ENCODE measurements at regions not wholly inside any gene's neighbourhood (a gene's known extent, or its start where the extent isn't known, plus 50 kb on each side); places are given as distances from the start of the nearest gene placed in this dataset.
"Not testable (repeated sequence)": the region's sequence is repeated elsewhere in the genome, so short reads cannot be mapped to it uniquely, and the experiment has no call there.

DNA sequence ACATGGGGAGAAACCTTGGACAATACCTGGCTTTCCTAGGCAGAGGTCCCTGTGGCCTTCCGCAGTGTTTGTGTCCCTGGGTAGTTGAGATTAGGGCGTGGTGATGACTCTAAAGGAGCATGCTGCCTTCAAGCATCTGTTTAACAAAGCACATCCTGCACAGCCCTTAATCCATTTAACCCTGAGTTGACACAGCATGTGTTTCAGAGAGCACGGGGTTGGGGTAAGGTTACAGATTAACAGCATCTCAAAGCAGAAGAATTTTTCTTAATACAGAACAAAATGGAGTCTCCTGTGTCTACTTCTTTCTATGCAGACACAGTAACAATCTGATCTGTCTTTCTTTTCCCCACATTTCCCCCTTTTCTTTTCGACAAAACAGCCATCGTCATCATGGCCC, 244.7 kb upstream of the PRKCQ start:
- DNase-seq (ENCODE audit: low read depth in 2 of 3, low spot score in 2 of 3): not testable (repeated sequence)

DNA sequence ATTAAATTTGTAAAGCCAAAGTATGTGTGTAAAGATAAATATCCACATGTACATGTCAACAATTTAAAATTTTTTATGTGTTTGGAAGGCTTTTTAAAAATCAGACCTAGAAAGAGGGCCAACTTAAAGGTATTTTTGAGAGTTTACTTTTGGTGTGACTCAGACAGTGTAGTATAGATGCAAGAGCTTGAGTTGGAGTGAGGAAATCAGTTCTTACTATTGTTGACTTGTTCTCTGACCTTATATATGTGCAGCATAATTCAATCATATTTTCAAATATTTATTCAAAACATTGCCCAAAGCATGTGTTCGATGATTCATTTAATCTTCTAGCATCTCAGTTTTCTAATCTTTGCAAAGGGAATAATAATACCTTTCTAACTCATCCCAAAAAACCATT, 243.7 kb upstream of the PRKCQ start:
- DNase-seq (ENCODE audit: low read depth in 2 of 3, low spot score in 2 of 3): no peak

DNA sequence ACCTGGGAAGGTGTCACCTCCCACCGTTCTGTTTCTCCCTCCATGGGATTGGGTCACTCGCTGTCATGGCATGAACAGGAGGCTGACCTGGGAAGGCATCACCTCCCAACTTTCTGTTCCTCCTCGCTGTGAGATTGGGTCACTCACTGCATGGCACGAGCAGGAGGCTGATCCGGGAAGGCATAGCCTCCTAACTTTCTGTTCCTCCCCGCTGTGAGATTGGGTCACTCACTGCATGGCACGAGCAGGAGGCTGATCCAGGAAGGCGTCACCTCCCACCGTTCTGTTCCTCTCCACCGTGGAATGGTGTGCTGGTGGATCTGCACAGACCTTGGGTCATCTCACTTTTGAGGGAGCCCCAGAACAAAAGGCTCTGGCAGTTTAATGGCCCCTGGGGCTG, 239.2 kb upstream of the PRKCQ start:
- DNase-seq (ENCODE audit: low read depth in 2 of 3, low spot score in 2 of 3): no peak

DNA sequence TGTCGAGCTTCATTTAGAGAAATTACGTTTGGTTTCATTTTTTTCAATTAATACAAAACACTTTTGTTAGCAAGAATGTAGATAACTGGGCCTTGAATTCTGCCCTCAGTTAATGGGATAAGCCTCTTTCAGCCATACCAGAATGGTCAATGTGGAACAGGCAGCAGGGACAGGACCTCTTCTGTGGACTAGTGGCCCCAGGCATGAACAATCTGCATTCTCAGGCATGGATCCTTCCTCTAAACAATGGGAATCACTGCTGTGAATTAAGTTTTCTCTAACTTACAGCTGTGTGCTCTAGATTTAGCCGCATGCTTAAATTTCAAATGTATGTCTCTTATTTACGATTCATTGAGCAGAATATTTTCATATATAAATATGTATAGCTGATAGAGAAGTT, 237.7 kb upstream of the PRKCQ start:
- DNase-seq (ENCODE audit: low read depth in 2 of 3, low spot score in 2 of 3): no peak

DNA sequence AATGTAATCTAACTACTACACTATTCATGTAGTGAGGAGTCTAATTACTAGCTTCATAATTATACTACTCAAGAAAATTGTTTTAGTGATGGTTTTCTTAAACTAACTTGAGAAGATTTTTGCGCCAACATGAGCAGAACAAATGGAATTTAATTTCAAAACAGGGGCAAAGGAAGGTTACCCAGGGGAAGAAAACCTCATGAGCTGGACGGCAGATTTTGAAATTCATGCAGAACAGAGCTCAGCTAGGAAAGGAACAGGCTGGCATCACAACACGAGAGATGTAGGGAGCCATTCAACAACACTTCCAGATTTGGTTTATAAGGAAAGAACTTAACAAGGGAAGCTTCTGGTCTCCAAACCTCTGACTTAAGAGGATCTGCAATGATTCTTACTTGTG, 235.3 kb upstream of the PRKCQ start:
- no peak for DNase-seq (ENCODE audit: low read depth in 2 of 3, low spot score in 2 of 3)

DNA sequence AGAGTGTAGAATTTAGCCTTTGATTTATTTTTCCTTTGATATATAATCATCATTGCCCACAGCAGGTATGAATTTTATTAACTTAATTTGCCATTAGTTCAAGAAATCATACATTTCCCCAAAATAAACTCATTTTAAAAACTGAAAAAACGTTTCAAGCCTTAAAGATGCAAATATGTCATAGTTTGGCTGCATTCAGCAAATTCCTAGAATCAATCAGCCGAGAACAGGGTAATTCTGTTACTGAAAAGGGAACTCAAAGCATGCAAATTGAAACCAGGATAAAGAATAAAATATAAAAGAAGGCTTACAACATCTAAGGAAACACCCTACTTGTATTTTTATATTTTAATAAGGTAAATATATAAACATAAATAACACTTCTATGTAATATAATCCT, 233.8 kb upstream of the PRKCQ start:
- no peak for DNase-seq (ENCODE audit: low read depth in 2 of 3, low spot score in 2 of 3)

DNA sequence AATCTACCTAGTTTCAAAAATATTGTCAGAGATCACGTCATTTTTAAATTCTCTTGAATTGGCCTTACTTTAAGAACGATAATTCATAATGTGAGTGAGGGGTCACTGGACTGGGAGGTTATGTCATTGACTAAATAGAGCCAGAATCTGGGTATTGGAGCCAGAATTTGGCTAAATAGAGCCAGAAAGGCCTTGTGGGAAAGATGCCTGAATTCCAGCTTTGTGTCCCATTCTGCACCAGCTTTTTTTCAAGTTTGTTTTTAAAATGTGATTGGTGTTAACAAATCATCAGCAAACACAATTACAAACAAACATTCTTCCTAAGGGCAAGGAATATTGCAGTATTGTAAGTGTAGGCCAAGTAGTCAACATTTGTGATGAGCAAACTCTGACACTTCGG, 233.2 kb upstream of the PRKCQ start:
- no peak for DNase-seq (ENCODE audit: low read depth in 2 of 3, low spot score in 2 of 3)

DNA sequence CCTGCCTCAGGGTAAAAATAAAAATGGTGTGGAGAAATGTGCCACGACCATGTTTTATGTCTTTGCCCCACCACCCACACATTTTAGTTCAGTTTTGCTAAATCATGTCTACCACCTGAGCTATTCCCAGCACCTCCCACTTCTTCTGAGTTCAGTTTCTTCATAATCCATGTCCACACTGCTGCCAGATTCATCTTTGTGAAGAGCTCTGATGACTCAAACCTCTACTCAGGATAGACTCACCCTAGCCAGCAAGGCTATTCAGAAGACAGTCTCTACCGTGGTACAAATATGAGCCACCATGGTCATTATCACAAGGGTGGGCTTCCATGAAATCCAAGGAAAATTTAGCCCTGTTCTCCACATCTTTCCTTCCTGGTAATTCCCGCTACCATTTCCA, 231.1 kb upstream of the PRKCQ start:
- no peak for DNase-seq (ENCODE audit: low read depth in 2 of 3, low spot score in 2 of 3)

DNA sequence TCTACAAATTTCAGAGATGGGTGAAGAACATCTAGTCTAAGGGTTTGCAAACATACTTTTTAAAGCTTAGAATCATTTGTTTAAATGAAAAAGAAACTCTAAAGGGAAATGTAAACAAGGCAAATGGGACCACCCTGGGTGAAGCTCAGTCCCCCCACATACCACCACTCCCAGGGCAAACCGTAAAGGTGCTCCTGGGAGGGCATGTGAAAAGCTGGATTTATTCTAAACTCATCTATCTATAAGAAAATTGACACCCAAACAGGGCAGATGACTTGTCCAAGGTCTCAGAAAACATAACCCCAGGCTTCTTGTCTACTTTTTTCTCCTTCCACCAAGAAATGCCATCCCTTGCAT, 223.3 kb upstream of the PRKCQ start:
- DNase-seq (ENCODE audit: low read depth in 2 of 3, low spot score in 2 of 3): no peak

DNA sequence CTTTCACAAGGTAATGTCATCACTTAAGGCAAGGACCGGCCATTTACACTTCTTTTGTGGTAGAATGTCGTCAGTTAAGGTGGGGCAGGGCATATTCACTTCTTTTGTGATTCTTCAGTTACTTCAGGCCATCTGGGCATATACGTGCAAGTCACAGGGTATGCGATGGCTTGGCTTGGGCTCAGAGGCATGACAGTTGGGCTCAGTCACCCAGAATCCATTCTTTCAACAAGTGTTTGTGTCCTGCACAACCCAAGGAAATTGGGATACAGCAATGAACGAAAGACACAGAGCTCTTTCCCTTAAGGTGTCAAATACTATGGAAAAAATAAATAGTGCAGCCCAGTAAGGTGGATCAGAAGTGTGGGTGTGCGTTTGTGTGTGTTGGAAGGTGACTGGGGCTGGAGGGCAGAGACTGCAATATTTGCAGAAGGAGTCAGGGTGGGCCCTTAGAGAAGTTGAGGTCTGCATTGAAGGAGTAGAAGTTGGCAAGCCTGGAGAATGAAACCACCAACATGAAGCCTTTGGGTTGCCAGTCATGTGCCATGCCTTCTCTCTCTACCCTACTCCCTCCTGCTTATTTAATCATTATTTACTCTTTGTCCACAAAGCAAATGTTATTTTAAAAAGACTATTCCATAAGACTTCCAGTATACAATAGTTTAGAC, 222.8 kb upstream of the PRKCQ start:
- DNase-seq (ENCODE audit: low read depth in 2 of 3, low spot score in 2 of 3): no peak

DNA sequence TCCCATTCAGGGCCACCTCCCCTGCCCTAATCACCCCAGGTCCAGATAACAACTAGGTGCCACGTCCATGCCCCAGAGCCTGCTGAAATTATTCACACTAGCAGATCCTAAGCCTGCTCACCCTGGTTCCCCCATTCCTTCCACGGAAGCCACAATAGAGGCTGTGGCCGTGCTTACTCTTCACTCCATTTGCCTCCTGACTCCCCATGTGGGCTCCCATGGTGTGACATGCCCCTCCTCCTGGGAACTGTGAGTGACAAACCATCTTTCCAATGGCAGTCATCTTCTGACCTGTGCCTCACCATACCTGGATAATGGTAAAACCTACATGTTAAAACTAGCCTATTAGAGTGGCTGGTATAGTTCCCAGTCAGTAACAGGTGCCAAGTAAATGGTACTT, 216.2 kb upstream of the PRKCQ start:
- DNase-seq (ENCODE audit: low read depth in 2 of 3, low spot score in 2 of 3): no peak

DNA sequence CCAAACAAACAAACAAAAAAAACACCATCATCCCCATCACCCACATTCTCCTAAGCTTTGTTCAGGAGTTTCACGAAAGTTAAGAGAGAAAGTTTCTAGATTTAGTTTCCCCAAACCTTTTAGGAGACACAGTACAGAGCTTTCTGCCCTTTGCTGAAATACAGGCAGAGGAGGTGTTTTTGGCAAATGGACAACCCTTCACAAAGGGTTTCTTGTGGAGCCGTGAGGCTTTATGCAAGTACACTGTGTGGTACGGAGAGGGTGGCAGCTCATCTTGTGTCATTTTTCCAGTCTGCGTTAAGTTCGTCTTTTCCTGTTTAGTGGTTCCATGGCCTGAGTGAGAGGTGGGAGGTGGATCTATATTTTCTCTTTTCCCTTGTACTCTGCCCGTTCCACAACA, 215.5 kb upstream of the PRKCQ start:
- no peak for DNase-seq (ENCODE audit: low read depth in 2 of 3, low spot score in 2 of 3)

DNA sequence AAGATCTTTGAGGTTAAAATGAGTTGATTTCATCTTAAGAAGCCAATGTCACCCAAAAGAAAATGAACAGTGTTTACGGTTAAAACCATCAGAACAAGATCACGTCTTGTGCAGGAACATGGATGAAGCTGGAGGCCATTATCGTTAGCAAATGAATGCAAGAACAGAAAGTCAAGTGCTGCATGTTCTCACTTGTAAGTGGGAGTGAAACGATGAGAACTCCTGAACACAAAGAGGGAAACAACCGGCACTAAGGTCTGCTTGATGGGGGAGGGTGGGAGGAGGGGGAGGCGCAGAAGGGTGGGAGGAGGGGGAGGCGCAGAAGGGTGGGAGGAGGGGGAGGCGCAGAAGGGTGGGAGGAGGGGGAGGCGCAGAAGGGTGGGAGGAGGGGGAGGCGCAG, 214.8 kb upstream of the PRKCQ start:
- not testable (repeated sequence) for DNase-seq (ENCODE audit: low read depth in 2 of 3, low spot score in 2 of 3)

DNA sequence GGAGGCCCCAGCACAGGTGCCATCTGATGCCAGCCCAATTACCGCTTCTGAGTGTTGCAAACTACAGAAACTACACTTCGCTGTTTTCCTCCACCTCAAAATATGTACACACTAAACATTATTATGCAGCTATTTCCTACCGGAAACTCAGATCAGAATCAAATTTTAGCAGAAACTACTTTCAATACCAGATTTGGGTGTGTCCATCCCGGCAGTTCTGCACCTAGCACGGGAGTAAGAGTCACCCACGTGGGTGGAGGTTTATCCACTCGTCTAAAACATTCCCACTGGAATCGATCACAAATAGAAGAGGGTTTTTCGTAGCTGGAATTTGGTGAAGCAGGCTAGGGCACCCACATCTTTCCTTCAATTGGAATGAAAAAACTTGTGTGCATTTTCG, 214.4 kb upstream of the PRKCQ start:
- DNase-seq (ENCODE audit: low read depth in 2 of 3, low spot score in 2 of 3): no peak

DNA sequence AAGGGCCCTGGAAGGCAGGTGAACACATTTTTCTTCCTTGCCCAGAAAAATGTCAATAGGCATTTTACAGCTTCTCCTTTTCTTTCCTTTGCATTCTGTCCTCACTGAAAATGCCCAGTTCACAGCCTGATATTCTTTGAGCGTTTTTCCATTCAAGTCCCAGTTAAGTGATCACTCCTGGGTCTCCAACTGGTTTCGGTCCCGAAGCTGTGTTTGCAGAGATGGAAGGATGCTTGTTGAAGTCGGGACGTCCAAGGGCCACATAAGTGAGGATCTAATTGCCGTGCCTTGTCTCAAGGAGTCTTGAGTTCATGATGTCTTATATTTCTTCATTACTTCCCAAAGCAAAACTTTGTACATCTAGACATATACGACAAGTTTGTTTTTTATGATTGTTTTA, 208.7 kb upstream of the PRKCQ start:
- DNase-seq (ENCODE audit: low read depth in 2 of 3, low spot score in 2 of 3): no peak

DNA sequence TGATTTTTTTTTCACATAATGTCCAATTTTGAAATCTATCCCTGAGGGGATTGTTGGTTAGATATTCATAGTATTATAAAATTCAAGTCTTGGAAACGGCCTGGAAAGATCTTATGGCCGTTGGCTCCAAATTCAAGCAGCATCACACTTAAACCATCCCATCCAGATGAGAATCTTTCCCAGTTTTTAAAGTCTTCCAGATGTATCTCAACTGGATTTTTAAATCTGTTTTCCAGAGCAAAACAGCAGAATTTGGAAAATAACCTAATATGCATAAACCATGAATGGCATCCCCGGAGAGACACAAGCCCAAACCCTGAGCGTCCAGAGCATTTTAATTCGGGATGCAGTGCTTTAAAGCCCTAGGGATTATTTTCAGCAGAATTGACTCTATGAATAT, 208.2 kb upstream of the PRKCQ start:
- no peak for DNase-seq (ENCODE audit: low read depth in 2 of 3, low spot score in 2 of 3)

DNA sequence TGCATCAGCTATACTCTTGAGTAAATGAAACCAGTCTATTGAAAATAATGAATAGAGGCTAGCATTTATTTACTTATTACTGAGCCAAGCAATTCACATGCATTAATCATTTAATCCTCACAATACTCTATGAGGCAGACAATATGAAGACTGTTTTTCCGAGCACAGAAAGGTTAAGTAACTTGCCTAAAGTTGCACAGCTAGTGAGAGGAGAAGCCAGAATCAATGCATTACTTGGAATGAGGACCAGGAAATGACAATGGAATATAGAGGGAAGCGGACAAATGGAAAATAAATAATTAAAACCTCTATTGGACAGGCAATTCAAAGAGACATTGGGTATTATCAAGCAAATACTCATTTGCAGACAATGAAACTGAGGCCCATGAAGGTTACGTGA, 207.6 kb upstream of the PRKCQ start:
- no peak for DNase-seq (ENCODE audit: low read depth in 2 of 3, low spot score in 2 of 3)

DNA sequence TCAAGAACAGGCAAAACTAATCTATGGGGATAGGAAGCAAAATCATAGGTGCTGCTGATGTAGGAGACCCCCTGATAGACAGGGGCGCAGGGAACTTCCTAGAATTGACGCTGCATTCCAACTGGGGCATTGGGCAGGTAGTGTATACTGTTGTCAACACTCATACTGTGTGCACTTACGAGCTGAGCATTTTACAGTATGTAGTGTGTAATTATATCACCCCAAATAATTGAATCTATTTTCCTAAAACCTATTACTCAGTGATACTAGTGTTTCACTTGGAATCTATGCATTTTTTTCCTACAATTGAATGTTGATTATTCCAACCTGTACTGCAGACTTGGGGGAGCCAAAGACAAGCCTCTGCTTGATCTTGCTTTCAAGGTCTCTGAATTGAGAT, 207.0 kb upstream of the PRKCQ start:
- DNase-seq (ENCODE audit: low read depth in 2 of 3, low spot score in 2 of 3): no peak

DNA sequence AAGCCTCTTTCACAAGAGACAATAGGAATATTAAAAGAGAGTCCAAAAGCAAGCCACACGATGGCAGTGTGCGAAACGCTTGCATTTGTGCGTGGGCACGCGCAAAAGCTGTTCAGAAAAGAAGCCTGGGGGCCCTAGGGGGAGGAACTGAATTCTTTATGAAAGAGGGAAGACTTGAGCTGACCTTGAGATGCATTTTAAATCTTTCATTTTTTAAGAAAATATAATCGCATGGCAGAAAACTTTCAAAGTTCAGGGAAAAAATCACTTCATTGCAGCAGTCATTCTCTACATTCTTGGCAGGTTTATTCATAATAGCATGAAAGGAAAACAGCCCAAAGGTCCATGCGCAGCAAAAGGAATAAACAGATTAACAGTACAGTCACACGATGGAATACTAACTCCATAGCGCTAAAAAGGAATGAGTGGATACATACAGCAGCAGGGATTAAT, 206.5 kb upstream of the PRKCQ start:
- DNase-seq (ENCODE audit: low read depth in 2 of 3, low spot score in 2 of 3): no peak

DNA sequence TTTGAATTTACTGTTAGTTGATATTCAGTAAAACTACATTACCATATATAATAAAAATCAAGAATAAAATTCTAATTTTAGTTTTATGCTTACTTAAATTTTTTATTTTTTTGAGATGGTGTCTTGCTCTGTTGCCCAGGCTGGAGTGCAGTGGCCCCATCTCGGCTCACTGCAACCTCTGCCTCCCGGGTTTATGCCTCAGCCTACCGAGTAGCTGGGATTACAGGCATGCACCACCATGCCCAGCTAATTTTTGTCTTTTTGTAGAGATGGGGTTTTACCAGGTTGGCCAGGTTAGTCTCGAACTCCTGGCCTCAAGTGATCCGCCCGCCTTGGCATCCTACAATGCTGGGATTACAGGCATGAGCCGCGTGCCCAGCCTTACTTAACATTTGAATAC, 204.4 kb upstream of the PRKCQ start:
- DNase-seq (ENCODE audit: low read depth in 2 of 3, low spot score in 2 of 3): not testable (repeated sequence)

DNA sequence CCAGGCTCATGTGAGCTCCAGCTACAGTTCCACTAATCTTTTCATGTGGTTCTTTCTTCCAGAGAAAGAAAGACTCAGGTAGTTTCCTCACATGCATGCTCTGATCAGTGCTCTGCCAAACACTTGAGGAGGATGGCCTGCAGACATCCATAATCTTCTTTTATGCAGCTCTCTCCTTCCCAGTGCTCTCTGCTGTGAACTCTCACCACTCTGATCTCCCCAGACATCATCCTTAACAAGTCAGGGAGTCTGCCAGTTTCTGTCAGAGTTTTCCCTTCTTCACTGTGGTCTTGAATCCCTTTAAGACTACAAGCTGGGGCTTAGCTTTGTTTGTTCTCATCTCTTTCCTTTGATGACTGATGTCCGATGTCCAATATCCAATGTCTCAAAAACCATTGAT, 203.4 kb upstream of the PRKCQ start:
- DNase-seq (ENCODE audit: low read depth in 2 of 3, low spot score in 2 of 3): no peak

DNA sequence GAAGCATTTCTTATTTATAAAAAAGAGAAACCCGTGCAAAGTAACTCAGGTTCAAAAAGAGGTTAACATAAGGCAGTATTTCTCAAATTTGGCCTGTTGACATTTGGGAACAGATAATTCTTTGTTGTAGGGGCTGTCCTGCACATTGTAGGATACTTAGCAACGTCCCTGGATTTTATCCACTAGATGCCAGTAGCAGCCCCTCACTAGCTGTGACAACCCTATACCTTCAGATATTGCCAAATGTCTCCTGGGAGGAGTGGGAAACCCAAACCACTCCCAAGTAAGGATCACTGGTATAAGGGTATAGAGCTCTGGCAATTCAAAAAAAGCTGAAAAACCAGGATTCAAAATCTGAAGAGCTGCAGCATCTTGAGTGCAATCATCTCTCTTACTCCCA, 202.3 kb upstream of the PRKCQ start:
- no peak for DNase-seq (ENCODE audit: low read depth in 2 of 3, low spot score in 2 of 3)

DNA sequence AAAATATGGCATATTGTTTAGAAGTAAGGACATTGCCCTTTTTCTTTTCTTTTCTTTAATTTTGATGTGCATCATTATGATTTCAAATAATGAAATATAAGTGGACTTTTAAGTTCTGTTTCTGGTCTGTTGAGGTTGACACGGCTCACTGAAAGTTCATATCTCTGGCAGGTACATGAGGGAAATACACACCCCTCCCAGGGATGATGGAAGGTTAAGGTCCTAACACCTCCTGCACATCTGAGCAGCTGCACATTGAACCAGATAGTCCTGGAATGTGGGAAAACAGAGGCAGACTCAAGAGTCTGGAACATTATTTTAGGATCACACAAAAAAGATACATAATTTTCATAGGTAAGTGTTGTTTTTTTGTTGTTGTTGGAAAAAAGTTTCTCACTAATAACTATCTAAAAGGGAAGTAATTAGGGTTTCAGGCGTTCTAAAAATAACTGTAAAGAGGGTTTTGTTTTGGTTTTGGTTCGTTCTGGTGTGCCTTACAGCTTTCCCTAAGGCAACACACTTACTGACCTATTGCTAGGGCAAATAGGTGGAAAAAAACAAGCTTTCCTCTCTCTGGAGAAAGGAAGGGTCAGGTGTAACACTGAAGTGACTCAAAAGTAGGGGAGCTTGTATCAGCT, 201.2 kb upstream of the PRKCQ start:
- DNase-seq (ENCODE audit: low read depth in 2 of 3, low spot score in 2 of 3): no peak
